Parathyroid adenoma (tissue), 2 donors: ENCODE measurements at regions not wholly inside any gene's neighbourhood (a gene's known extent, or its start where the extent isn't known, plus 50 kb on each side); places are given as distances from the start of the nearest gene placed in this dataset.

Experiments
- H2AFZ ChIP-seq: fragments of 300-600 bp; sonication (generic); one replicate; pipeline ENCODE4 v1.7.0; 2017; ENCODE audit warnings: antibody characterized with exemption, mild to moderate bottlenecking
- H3K27ac ChIP-seq: fragments of 300-600 bp; sonication (generic); one replicate; pipeline ENCODE4 v1.7.0; 2017
- H3K27me3 ChIP-seq: fragments of 300-600 bp; sonication (generic); one replicate; pipeline ENCODE4 v1.7.0; 2017; ENCODE audit warnings: low read length; ENCODE audit not compliant: control insufficient read depth, insufficient read depth
- H3K36me3 ChIP-seq: fragments of 300-600 bp; sonication (generic); one replicate; pipeline ENCODE4 v1.7.0; 2017; ENCODE audit warnings: low read length; ENCODE audit not compliant: control insufficient read depth, insufficient read depth
- H3K4me1 ChIP-seq: fragments of 300-600 bp; sonication (generic); one replicate; pipeline ENCODE4 v1.7.0; 2017; ENCODE audit warnings: control low read depth
- H3K4me2 ChIP-seq: fragments of 300-600 bp; sonication (generic); one replicate; pipeline ENCODE4 v1.7.0; 2017; ENCODE audit warnings: low read length
- H3K4me3 ChIP-seq: fragments of 300-600 bp; sonication (generic); one replicate; pipeline ENCODE4 v1.7.0; 2017; ENCODE audit warnings: low read depth, low read length
- H3K79me2 ChIP-seq: fragments of 300-600 bp; sonication (generic); one replicate; pipeline ENCODE4 v1.7.0; 2017; ENCODE audit warnings: control low read depth
- H3K9ac ChIP-seq: fragments of 300-600 bp; sonication (generic); one replicate; pipeline ENCODE4 v1.7.0; 2017; ENCODE audit warnings: mild to moderate bottlenecking
- H3K9me3 ChIP-seq: fragments of 300-600 bp; sonication (generic); one replicate; pipeline ENCODE4 v1.7.0; 2017; ENCODE audit warnings: low read length; ENCODE audit not compliant: control insufficient read depth
- CTCF ChIP-seq: fragments of 300-600 bp; sonication (generic); IDR thresholded peaks from one replicate; pipeline ENCODE4 v1.7.0; 2017; ENCODE audit warnings: antibody characterized with exemption, mild to moderate bottlenecking
- donor health status: primary hyperparathyroidism.

GRCh38 chr7:1291845-1292765 is 59.4 kb downstream of the UNCX start:
- TF ChIP-seq CTCF, result no peak

GRCh38 chr7:1292972-1293830 is 60.5 kb downstream of the UNCX start:
- H3K27ac ChIP-seq, result no peak overlapping the region
- no peaks in the 10 kb centered on the region for H3K27me3 ChIP-seq
- H3K9me3 ChIP-seq, result no peaks in the 10 kb centered on the region
- H3K4me1 ChIP-seq, result no peaks in the 10 kb centered on the region
- H3K4me3 ChIP-seq, result no peak overlapping the region
- TF ChIP-seq CTCF, result no peak
- no peaks in the 10 kb centered on the region for H3K36me3 ChIP-seq
- H3K79me2 ChIP-seq, result no peaks in the 10 kb centered on the region
- no peak overlapping the region for H3K9ac ChIP-seq
- no peak overlapping the region for H2AFZ ChIP-seq
- H3K4me2 ChIP-seq, result no peak overlapping the region

More at GRCh38 chr7:1291845-1292765, 59.4 kb downstream of the UNCX start:
- Histone ChIP-seq H3K36me3 (no peaks in the 10 kb centered on the region), H3K4me2 (no peak overlapping the region), H3K4me3 (no peak overlapping the region), H3K27ac (no peak overlapping the region), H3K4me1 (no peaks in the 10 kb centered on the region), H3K27me3 (no peaks in the 10 kb centered on the region), H2AFZ (no peak overlapping the region), H3K79me2 (no peaks in the 10 kb centered on the region), H3K9ac (no peak overlapping the region), H3K9me3 (no peaks in the 10 kb centered on the region)

- Histone ChIP-seq H3K79me2 (no peaks in the 10 kb centered on the region), H3K27me3 (no peaks in the 10 kb centered on the region), H3K9me3 (no peaks in the 10 kb centered on the region), H2AFZ (no peak overlapping the region), H3K4me3 (no peak overlapping the region), H3K9ac (no peak overlapping the region), H3K27ac (no peak overlapping the region), H3K36me3 (no peaks in the 10 kb centered on the region), H3K4me2 (no peak overlapping the region), H3K4me1 (no peaks in the 10 kb centered on the region)
- TF ChIP-seq CTCF, result no peak
These were observed 61.3 kb downstream of the UNCX start for GRCh38 chr7:1293950-1294411.

GRCh38 chr7:1295776-1296355 is 63.2 kb downstream of the UNCX start:
- H3K27me3 ChIP-seq, result peaks cover under 1% of the 10 kb centered on the region
- no peaks in the 10 kb centered on the region for H3K79me2 ChIP-seq
- no peak overlapping the region for H2AFZ ChIP-seq
- no peak overlapping the region for H3K9ac ChIP-seq
- H3K4me3 ChIP-seq, result no peak overlapping the region
- no peak overlapping the region for H3K4me2 ChIP-seq
- H3K36me3 ChIP-seq, result no peaks in the 10 kb centered on the region
- H3K27ac ChIP-seq, result no peak overlapping the region
- H3K4me1 ChIP-seq, result no peaks in the 10 kb centered on the region
- H3K9me3 ChIP-seq, result no peaks in the 10 kb centered on the region
- TF ChIP-seq CTCF, result no peak
